D721Med (cell line): ENCODE measurements at regions not wholly inside any gene's neighbourhood (a gene's known extent, or its start where the extent isn't known, plus 50 kb on each side); places are given as distances from the start of the nearest gene placed in this dataset.
A peak's percentile ranks its signal among the peaks of the same experiment; 100 is the strongest.

ENCODE experiments used
- DNase-seq: peaks from one replicate; pipeline ENCODE4 v3.0.0; 2011; ENCODE audit warnings: low spot score; ENCODE audit not compliant: insufficient read length
- FAIRE-seq: peaks from 2 replicates; lab custom pipeline; 2011; peaks lifted over from hg19 to GRCh38; lab: Jason Lieb, UNC
- TF ChIP-seq, protein P1 (sequence below): IDR thresholded peaks from 2 replicates; pipeline ENCODE4 v1.5.1; 2012; ENCODE audit warnings: mild to moderate bottlenecking, control low read depth; ENCODE audit not compliant: insufficient read depth; ENCODE audit errors: missing control alignments

DNA sequence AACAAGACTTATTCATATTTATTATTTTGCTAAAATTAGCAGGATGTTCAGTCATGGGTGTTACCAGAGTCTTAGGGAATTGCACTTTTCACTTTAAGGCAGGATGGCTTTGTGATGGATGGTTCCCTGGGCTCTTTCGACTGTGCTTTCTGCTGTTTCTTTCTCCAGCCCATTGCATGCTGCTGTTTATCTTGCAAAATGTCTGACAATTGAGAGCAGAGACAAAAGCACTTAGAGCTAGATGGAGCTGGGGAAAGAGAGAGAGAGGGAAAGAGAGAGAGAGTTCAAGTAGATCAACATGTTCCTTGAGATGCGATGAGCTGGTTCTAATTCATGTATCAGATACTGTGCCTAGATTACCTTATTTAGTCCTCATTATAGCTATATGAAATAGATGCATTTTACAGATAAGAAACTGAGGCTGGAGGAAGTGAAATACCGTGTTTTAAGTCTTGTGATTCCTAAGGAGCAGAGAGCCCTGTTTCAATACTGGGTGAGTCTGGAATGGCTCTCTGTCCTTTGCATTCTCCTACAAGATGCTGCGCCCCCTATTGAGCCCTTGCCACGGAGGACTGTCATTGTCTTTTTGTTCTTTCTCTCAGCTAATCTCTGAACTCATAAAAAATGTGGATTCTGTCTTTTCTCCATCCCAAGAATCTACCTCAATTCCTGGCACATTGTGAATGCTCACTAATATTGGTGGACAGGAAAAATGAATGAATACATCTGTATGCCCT lies 227.9 kb downstream of the ALG10B start:
- DNase-seq, result no peak
- FAIRE-seq, result no peak
- TF ChIP-seq, protein P1, sequence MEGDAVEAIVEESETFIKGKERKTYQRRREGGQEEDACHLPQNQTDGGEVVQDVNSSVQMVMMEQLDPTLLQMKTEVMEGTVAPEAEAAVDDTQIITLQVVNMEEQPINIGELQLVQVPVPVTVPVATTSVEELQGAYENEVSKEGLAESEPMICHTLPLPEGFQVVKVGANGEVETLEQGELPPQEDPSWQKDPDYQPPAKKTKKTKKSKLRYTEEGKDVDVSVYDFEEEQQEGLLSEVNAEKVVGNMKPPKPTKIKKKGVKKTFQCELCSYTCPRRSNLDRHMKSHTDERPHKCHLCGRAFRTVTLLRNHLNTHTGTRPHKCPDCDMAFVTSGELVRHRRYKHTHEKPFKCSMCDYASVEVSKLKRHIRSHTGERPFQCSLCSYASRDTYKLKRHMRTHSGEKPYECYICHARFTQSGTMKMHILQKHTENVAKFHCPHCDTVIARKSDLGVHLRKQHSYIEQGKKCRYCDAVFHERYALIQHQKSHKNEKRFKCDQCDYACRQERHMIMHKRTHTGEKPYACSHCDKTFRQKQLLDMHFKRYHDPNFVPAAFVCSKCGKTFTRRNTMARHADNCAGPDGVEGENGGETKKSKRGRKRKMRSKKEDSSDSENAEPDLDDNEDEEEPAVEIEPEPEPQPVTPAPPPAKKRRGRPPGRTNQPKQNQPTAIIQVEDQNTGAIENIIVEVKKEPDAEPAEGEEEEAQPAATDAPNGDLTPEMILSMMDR, result peak; percentile 0

DNA sequence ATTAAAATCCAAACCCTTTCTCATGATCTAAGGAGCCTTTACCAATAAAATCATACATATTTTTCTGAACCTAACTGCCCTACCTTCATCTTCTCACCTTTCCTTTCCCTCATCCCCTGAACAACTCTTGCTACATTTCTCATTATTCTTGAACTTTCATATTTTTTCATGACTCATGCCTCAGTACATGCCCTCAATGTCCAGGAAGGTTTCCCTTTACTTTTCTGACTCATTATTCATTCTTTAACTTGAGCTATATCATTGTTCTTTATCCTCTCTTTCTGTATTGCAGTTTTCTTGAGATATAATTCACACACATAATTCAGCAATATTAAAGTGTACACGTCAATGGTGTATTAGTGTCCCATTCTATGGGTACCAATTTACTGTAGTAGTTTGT lies 231.0 kb downstream of the ALG10B start:
- TF ChIP-seq, protein P1, result no peak
- FAIRE-seq (no peak), DNase-seq (no peak)

DNA sequence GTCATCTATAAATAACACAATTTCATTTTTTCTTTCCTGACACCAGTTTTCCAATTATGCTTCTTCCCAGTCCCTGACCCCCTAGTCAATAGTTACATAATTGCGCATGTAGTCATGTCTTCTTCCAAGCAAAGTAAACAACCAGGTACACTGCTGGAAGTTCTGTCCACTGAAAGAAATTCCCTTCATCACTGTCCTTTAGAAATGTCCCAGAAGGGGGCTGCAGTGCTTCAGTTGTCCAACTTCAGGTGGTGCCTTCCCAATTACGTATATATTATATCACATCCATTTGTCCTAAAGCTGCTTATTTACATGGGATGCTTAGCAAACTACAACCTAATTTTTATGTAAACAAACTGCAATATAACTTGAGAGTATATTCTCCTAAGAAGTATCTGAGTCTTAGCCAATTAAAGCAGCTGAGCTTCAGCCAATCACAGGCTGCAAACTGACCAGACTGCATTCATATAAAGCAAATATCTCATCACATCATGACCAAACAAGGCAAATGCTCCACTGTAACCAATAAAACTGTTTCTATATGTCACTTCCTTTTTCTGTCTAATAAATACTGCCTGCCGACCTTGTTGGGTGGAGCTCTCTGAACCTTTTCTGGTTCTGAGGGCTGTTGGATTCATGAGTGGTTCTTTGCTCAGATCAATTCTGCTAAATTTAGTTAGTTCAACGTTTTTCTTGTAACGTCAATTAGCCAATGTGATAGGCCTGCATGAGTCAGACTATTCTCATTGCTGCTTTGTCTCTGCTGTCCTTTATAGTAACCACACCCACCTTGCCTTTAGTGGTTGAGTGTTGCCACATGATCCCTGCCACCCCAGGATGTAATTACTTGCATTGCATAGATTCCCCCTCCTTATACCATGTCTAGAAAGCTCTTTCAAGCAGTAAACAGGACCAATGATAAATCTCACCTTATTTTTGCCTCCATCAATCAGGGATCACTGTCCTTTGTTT lies 239.3 kb downstream of the ALG10B start:
- no peak for DNase-seq
- FAIRE-seq, result no peak
- TF ChIP-seq, protein P1, result no peak

DNA sequence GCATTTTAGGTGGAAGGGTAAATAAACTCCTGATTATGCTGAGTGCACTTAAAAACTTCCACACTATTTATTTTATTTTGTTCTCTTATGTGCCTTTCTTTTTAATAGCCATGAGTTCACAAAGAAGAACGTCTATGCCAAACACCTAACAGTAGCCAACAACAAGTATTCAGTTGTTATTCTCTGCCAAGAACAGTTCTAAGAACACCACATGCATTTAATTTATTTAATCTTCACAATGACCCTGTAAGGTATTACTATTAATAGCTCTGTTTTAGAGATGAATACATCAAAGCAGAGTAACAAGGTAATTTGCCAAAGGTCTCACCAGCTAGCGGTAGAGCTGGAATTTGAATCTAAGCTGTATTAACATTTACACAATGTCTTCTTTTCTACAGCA lies 240.1 kb downstream of the ALG10B start:
- FAIRE-seq, result no peak
- TF ChIP-seq, protein P1, result no peak
- DNase-seq, result no peak

DNA sequence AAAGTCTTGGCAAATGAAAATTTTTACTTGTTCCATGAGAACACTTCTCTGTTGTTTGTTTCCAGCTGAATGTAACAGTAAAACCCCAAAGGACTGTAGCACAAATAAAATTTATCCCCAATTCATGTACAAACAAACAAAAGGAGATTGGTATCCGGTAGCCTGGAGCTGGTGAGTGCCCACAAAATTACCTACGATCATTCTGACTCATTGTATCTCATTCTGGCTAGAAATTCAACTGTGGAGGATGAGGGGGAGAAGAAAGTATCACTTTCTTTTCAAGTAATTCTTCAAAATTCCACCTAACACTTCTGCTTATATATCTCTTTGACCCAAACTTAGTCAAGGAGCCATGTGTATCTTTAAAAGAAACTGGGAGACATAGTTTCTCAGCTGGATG lies 268.5 kb downstream of the ALG10B start:
- TF ChIP-seq, protein P1, result no peak
- FAIRE-seq, result no peak
- no peak for DNase-seq

DNA sequence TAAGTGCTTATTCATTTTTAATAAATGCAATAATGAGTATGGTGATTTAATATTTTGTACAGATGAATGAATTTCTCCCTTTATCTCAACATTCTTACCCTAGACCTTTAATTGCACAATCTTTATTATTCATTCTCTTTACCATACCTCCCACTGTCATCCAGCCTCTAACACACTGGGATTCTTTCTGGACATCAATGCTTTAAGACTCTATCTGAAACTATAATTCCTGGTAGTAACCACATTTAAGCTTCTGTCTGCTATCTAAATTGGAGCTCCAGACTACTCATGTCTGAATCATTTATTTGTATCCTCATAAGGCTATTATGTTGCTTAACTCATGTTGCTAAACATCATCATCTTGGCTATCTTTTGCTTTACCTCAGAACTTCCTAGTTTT lies 270.2 kb downstream of the ALG10B start:
- DNase-seq (no peak), FAIRE-seq (no peak)
- TF ChIP-seq, protein P1, result no peak

DNA sequence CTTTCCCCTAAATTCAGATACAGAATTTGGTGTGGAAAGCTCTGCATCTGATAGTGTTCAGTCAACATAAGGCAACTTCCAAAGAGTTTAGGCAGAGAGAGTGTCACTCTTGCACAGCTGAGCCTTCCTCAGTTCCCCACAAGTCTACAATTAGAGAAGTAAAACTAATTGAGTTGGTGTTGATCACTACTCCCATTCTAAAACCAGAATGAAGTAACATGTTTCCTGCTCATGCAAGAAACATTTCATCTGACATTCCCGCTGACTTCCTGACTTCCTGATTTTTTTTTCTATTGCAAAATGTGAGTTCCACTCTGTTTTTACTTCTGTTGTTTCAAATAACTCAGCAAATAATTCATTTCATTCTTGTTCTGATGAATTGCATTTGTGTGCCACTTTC lies 271.0 kb downstream of the ALG10B start:
- FAIRE-seq (no peak), DNase-seq (no peak)
- TF ChIP-seq, protein P1, result no peak
